GM21737 (cell line): ENCODE measurements at regions not wholly inside any gene's neighbourhood (a gene's known extent, or its start where the extent isn't known, plus 50 kb on each side); places are given as distances from the start of the nearest gene placed in this dataset.
"Not testable (repeated sequence)": the region's sequence is repeated elsewhere in the genome, so short reads cannot be mapped to it uniquely, and the experiment has no call there.

ENCODE experiments used
- ATAC-seq: cut with Tn5 transposase; IDR thresholded peaks from one replicate; pipeline ENCODE4 v1.9.1; 2021; ENCODE audit warnings: mild to moderate bottlenecking, moderate library complexity; ENCODE audit not compliant: unreplicated experiment

GRCh38 chr5:118303296-118303695, 685.1 kb downstream of the DTWD2 start:
- ATAC-seq: no peak

GRCh38 chr5:118302786-118303185, 685.6 kb downstream of the DTWD2 start:
- no peak for ATAC-seq

- no peak for ATAC-seq
Observed at GRCh38 chr5:118301696-118302095, 686.7 kb downstream of the DTWD2 start.

GRCh38 chr5:118295045-118295444, 693.3 kb downstream of the DTWD2 start:
- no peak for ATAC-seq

GRCh38 chr5:118293378-118293777, 695.0 kb downstream of the DTWD2 start:
- ATAC-seq: no peak

DNA sequence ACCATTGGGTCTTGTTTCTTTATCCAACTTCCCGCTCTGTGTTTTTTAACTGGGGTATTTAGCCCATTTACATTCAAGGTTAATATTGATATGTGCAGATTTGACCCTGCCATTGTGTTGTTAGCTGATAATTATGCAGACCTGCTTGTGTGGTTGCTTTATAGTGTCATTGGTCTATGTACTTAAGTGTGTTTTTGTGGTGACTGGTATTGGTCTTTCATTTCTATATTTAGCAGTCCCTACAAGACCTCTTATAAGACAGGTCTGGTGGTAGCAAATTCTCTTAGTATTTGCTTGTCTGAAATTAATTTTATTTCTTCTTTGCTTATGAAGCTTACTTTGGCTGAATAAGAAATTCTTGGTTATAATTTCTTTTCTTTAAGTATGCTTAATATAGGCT, 698.1 kb downstream of the DTWD2 start:
- ATAC-seq: no peak

DNA sequence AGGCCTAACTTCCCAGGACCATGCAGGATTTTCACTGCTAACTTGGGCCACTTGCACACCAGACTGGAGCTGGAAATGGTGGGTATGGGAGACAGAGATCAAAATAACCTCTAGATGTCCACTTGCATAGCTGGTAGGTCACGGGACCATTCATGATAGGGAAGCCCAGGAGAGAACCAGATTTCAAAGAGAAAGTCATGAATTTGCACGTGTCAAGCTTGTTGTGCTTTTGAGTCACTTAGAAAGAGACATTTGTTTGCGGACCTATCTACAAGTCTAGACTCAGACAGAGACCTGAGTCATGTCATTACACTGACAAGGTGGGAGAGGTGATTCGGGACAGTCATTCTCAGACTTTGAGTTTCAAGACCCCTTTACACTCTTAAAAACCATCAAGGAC, 704.1 kb downstream of the DTWD2 start:
- ATAC-seq: not testable (repeated sequence)

DNA sequence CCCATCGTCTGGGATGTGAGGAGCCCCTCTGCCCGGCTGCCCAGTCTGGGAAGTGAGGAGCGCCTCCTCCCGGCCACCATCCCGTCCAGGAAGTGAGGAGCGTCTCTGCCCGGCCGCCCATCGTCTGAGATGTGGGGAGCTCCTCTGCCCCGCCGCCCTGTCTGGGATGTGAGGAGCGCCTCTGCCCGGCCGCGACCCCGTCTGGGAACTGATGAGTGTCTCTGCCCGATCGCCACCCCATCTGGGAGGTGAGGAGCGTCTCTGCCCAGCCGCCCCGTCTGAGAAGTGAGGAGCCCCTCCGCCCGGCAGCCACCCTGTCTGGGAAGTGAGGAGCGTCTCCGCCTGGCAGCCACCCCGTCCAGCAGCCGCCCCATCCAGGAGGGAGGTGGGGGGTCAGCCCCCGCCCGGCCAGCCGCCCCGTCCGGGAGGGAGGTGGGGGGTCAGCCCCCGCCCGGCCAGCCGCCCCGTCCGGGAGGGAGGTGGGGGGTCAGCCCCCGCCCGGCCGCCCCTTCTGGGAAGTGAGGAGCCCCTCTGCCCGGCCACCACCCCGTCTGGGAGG, 705.8 kb downstream of the DTWD2 start:
- ATAC-seq: not testable (repeated sequence)

- ATAC-seq: no peak
Observed at GRCh38 chr5:118279540-118280294, 708.6 kb downstream of the DTWD2 start.

DNA sequence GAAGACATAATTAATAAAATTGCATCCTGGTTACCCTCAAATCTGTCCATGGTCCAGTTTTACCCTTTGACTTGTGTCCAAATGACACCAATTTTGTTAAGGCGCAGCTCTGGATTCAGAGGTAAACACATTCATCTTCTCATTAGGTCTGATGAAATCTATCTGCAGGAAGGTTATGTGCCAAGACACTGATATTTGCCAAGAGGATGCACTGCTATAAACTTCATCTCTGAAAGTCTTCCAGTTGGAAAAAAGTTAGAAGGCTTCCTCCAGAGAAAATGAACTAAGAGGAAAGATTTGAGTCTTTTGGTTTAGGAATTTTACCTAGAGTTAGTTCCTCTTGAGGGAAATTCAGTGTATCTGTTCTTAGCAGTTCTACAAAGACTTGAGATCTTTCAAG, 717.8 kb downstream of the DTWD2 start:
- ATAC-seq: no peak

DNA sequence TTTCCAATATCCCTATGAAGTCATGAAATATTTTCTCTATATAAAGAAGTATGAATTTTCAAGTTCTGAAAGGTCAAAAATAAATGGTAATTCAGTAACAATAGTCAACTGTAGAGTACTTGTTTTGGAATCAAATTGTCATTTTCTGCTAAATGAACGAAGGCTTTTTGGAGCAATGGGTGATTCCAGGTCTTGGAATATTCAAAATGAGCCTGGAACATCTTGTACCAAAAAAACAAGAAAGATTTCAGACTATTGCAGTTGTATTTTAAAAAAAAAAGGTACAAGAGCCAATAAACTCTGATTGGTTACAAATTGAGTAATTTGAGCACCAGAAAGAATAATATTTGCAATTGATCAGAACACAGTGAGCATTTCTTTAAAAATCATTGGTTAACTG, 730.1 kb downstream of the DTWD2 start:
- no peak for ATAC-seq

GRCh38 chr5:118257066-118257465, 731.3 kb downstream of the DTWD2 start:
- ATAC-seq: no peak

- ATAC-seq: no peak
Observed at GRCh38 chr5:118253225-118254061, 734.9 kb downstream of the DTWD2 start.

DNA sequence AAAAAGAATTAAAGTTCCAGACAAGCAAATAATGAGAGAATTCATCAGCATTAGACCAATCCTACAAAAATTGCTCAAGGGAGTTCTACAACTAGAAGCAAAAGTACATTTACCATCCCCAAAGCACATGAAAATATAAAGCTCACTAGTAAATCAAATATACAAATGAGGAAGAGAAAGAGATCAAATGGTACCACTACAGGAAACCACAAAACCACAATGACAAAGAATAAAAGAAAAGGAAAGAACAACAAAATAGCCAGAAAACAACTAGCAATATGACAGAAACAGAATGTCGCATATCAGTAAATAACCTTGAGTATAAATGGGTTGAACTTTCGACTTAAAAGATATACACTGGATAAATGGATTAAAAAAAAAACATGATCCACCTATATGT, 739.0 kb downstream of the DTWD2 start:
- ATAC-seq: no peak

DNA sequence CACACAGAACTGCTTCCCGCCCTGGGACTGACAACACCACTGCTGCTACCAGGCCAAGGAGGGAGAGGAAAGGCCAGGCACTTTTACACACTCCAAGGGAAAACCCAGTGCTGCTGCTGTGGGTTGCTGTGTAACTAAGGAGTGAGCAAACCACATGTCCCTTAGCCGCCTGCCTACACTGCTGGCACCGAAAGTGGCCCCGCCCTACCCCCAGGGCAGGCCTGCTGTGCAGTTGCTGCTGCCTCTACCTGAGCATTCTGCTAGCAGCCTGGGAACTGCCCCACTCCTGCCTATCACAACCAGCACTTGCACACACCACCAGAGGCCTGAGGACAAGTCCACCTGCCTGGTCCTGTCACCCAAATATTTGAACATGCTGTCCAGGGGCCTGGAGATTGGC, 740.9 kb downstream of the DTWD2 start:
- no peak for ATAC-seq

DNA sequence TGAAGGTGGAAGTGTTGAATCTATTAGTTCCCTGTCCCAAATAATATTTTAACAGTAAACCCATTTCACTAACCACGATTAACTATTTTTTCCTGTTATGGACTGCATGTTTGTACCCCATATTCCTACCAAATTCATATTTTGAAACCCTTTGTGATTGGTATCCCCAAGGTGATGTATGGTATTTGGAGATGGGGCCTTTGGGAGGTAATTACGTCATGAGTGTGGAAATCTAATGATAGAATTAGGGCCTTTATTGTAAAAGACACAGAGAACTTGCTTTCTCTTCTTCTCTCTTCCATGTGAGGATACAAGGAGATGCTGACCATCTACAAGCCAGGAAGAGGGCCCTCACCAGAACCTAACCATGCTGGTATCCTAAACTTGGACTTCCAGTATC, 744.7 kb downstream of the DTWD2 start:
- no peak for ATAC-seq

- ATAC-seq: no peak
Observed at GRCh38 chr5:118243068-118243467, 745.3 kb downstream of the DTWD2 start.

DNA sequence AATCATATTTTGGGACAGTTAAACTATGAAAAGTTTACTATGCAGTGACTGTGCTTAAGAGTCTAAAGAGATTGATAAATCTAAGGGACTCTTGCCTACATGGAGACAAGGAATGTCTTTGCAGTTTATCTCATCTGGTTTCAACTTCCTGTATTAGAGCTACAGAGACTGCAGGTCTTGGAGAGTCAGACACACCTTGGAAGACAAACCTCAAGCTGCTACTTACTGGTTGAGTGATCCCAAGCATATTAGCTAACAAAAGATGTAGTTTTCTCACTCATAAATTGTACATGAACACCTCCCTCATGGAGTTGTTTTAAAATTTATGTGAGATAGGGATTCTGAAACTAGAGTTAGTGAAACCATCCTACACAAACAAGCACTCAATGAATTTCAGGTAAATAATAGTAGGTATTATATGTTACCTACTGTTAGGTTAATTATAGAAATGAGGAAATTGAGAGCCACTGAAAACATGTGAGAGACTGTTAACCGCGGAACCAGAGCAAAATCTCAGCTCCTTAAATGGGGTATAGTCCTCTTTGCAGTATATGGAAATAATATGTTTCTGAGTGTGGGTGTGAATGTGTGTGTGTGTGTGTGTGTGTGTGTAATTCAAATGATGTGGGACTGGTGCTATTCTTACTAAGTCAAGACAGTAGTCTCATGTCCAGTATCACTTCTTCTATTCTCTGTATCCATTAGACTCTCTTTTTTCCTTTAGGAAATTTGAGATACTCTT, 752.1 kb downstream of the DTWD2 start:
- no peak for ATAC-seq

DNA sequence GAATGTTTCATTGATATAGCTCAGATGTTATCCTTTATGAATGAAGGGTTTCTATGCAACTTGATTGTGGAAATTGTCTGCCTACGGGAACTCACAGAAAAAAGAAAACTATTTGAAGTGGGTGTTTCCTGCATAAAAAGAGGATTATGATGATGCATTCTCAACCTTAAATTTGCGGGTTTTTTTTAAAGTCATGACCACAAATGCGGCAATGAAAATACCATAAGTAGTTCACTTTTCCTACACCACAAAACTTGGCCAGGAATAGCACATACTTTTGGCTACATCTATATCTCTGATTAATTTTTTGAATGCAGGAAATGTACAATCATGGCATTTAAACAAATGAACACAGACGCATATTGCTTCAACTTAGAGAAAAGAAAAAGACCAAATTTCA, 754.7 kb downstream of the DTWD2 start:
- ATAC-seq: no peak

- ATAC-seq: no peak
Observed at GRCh38 chr5:118228489-118228888, 759.9 kb downstream of the DTWD2 start.

- ATAC-seq: no peak
Observed at GRCh38 chr5:118224546-118224945, 763.8 kb downstream of the DTWD2 start.
